ENCODE measurements at regions not wholly inside any gene's neighbourhood (a gene's known extent, or its start where the extent isn't known, plus 50 kb on each side); places are given as distances from the start of the nearest gene placed in this dataset.

DNA sequence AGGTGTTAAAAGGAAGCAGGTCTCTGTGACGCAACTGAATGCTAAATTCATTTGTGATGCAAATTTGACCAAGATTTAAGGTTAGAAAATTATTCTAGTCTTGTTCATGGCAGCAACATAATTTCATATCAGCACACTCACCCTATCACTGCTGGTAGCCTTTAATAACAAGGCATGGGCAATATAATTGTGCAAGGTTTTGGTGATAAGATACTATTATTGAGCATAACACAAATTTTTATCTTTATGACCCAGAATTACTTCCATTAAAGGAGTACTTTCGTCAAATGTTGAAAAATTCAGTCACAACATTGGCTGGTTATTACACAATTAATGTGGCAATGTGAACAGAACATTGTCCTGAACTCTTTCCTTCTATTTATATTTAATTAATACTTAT is 96.0 kb upstream of the PAM start:
- TF ChIP-seq, protein P1, sequence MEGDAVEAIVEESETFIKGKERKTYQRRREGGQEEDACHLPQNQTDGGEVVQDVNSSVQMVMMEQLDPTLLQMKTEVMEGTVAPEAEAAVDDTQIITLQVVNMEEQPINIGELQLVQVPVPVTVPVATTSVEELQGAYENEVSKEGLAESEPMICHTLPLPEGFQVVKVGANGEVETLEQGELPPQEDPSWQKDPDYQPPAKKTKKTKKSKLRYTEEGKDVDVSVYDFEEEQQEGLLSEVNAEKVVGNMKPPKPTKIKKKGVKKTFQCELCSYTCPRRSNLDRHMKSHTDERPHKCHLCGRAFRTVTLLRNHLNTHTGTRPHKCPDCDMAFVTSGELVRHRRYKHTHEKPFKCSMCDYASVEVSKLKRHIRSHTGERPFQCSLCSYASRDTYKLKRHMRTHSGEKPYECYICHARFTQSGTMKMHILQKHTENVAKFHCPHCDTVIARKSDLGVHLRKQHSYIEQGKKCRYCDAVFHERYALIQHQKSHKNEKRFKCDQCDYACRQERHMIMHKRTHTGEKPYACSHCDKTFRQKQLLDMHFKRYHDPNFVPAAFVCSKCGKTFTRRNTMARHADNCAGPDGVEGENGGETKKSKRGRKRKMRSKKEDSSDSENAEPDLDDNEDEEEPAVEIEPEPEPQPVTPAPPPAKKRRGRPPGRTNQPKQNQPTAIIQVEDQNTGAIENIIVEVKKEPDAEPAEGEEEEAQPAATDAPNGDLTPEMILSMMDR (conservative IDR thresholded peaks at IDR 0.05; ENCODE audit: low read length), result no peak
- TF ChIP-seq EZH2phosphoT487 (IDR thresholded peaks at IDR 0.05; ENCODE audit: borderline replicate concordance, low read depth, low read length), result no peak

Measured in OCI-LY7 (cell line).